ENCODE measurements at regions not wholly inside any gene's neighbourhood (a gene's known extent, or its start where the extent isn't known, plus 50 kb on each side); places are given as distances from the start of the nearest gene placed in this dataset.

- TF ChIP-seq CTCF (IDR thresholded peaks at IDR 0.05 in 4 of 5, conservative IDR thresholded peaks at IDR 0.05 in 1 of 5): no peak
- no peak for TF ChIP-seq POLR2A (IDR thresholded peaks at IDR 0.05)
Observed at GRCh38 chr1:57833296-57833695, 409.4 kb upstream of the DAB1 start.
